ENCODE measurements at regions not wholly inside any gene's neighbourhood (a gene's known extent, or its start where the extent isn't known, plus 50 kb on each side); places are given as distances from the start of the nearest gene placed in this dataset.

DNA sequence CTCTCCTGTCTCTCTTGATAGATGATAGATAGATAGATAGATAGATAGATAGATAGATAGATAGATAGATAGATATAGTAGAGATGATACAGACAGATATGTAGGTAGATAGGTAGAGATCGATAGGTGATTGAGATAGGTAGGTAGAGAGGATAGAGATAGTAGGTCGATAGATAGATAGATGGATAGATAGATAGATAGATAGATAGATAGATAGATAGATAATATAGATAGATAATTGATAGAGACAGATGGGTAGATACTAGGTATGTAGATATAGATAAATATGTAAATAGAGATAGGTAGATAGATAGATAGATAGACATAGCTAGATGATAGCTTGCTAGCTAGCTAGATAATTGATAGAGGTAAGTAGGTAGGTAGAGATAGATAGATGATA is 1154.2 kb upstream of the AUTS2 start:
- H3K4me1 ChIP-seq, result no peaks in the 10 kb centered on the region
- H3K27ac ChIP-seq, result no peak overlapping the region
- H3K27me3 ChIP-seq, result no peaks in the 10 kb centered on the region
- no peaks in the 10 kb centered on the region for H3K36me3 ChIP-seq
- intact Hi-C loops (cut with DNase I), result no loop called here
- no peak overlapping the region for H3K9ac ChIP-seq (ENCODE audit: low read depth in 2 of 2, low read length in 2 of 2)
- no peak for TF ChIP-seq CTCF (IDR thresholded peaks at IDR 0.05)
- no peak overlapping the region for H3K4me3 ChIP-seq
- no peak for DNase-seq
- no peaks in the 10 kb centered on the region for H3K9me3 ChIP-seq

DNA sequence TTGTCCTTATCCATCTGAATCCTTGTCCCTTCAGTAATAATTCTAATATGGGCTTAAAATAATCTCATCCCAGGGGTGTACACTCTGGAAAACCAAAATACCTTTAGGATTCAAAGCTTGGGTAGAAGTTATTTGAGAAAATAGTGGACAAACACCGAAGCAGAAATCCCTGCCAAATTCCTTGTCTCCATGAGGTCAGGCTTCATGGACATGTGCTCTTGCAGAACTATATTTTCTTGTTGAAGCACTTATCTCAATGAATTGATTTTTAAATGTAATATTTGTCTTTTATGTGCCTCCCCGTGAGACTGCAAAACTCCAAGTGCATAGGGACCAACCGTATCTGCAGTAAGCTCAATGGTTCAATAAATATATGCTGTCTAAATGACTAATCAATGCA is 1153.3 kb upstream of the AUTS2 start:
- no peaks in the 10 kb centered on the region for H3K36me3 ChIP-seq
- H3K9ac ChIP-seq (ENCODE audit: low read depth in 2 of 2, low read length in 2 of 2), result no peak overlapping the region
- no peaks in the 10 kb centered on the region for H3K9me3 ChIP-seq
- no peak for TF ChIP-seq CTCF (IDR thresholded peaks at IDR 0.05)
- no peak for DNase-seq
- intact Hi-C loops (cut with DNase I), result no loop called here
- no peak overlapping the region for H3K27ac ChIP-seq
- H3K27me3 ChIP-seq, result no peaks in the 10 kb centered on the region
- H3K4me3 ChIP-seq, result no peak overlapping the region
- H3K4me1 ChIP-seq, result no peaks in the 10 kb centered on the region

- intact Hi-C loops (cut with DNase I), result no loop called here
- no peak for DNase-seq
- Histone ChIP-seq H3K4me3 (no peak overlapping the region), H3K9me3 (no peaks in the 10 kb centered on the region), H3K36me3 (no peaks in the 10 kb centered on the region), H3K4me1 (no peaks in the 10 kb centered on the region), H3K27me3 (no peaks in the 10 kb centered on the region), H3K27ac (no peak overlapping the region), H3K9ac (ENCODE audit: low read depth in 2 of 2, low read length in 2 of 2) (no peak overlapping the region)
- TF ChIP-seq CTCF (IDR thresholded peaks at IDR 0.05), result no peak
These were observed 1152.1 kb upstream of the AUTS2 start for GRCh38 chr7:68446183-68446582.

- intact Hi-C loops (cut with DNase I), result no loop called here
- Histone ChIP-seq H3K27ac (no peak overlapping the region), H3K4me3 (no peak overlapping the region), H3K27me3 (no peaks in the 10 kb centered on the region), H3K4me1 (no peaks in the 10 kb centered on the region), H3K9me3 (no peaks in the 10 kb centered on the region), H3K36me3 (no peaks in the 10 kb centered on the region), H3K9ac (ENCODE audit: low read depth in 2 of 2, low read length in 2 of 2) (no peak overlapping the region)
- TF ChIP-seq CTCF (IDR thresholded peaks at IDR 0.05), result no peak
- DNase-seq, result no peak
These were observed 1149.2 kb upstream of the AUTS2 start for GRCh38 chr7:68449099-68449498.

- intact Hi-C loops (cut with DNase I), result no loop called here
- no peak for TF ChIP-seq CTCF (IDR thresholded peaks at IDR 0.05)
- no peak overlapping the region for H3K9ac ChIP-seq (ENCODE audit: low read depth in 2 of 2, low read length in 2 of 2)
- H3K4me3 ChIP-seq, result no peak overlapping the region
- no peaks in the 10 kb centered on the region for H3K9me3 ChIP-seq
- no peak for DNase-seq
- no peaks in the 10 kb centered on the region for H3K27me3 ChIP-seq
- H3K27ac ChIP-seq, result no peak overlapping the region
- no peaks in the 10 kb centered on the region for H3K36me3 ChIP-seq
- H3K4me1 ChIP-seq, result no peaks in the 10 kb centered on the region
These were observed 1148.5 kb upstream of the AUTS2 start for GRCh38 chr7:68449816-68450215.

DNA sequence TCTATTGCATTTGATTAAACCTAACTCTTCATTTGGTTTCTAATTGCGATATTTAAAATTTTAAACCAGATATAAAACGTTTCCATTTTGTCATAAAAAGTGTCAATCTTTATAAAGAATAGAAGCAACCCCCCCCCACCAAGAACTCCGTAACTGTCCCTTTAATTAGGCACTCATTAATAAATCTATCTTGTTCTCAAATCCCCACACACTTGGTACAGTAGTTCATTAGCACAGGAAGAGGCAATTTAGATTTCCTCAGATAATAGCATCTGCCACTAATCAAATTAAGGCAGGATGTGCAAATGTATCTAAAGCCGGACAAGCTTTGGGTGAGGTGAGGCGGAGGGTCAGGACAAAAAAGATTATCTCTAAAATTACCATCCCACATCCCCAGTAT is 1143.3 kb upstream of the AUTS2 start:
- DNase-seq, result no peak
- Histone ChIP-seq H3K9me3 (no peaks in the 10 kb centered on the region), H3K27me3 (no peaks in the 10 kb centered on the region), H3K4me1 (no peaks in the 10 kb centered on the region), H3K9ac (ENCODE audit: low read depth in 2 of 2, low read length in 2 of 2) (no peak overlapping the region), H3K27ac (no peak overlapping the region), H3K36me3 (no peaks in the 10 kb centered on the region), H3K4me3 (no peak overlapping the region)
- intact Hi-C loops (cut with DNase I), result no loop called here
- no peak for TF ChIP-seq CTCF (IDR thresholded peaks at IDR 0.05)

Measured in colonic mucosa (tissue), 4 donors.